GM18873 (cell line): ENCODE measurements at regions not wholly inside any gene's neighbourhood (a gene's known extent, or its start where the extent isn't known, plus 50 kb on each side); places are given as distances from the start of the nearest gene placed in this dataset.
A peak's percentile ranks its signal among the peaks of the same experiment; 100 is the strongest.
"Not testable (repeated sequence)": the region's sequence is repeated elsewhere in the genome, so short reads cannot be mapped to it uniquely, and the experiment has no call there.

Source experiments
- ATAC-seq: cut with Tn5 transposase; IDR thresholded peaks from one replicate; pipeline ENCODE4 v1.9.1; 2021; ENCODE audit warnings: mild to moderate bottlenecking, moderate library complexity, moderate number of reproducible peaks; ENCODE audit not compliant: unreplicated experiment, low FRiP score

GRCh38 chr5:32534041-32534440 is 51.3 kb upstream of the SUB1 start:
- no peak for ATAC-seq

- ATAC-seq, result peak; percentile 52
These were observed 53.4 kb upstream of the SUB1 start for GRCh38 chr5:32531885-32532520.

GRCh38 chr5:32527321-32527720 is 58.0 kb upstream of the SUB1 start:
- ATAC-seq, result not testable (repeated sequence)

GRCh38 chr5:32526810-32527209 is 58.5 kb upstream of the SUB1 start:
- ATAC-seq, result no peak

GRCh38 chr5:32523625-32524024 is 61.7 kb upstream of the SUB1 start:
- no peak for ATAC-seq

- ATAC-seq, result no peak
These were observed 62.8 kb upstream of the SUB1 start for GRCh38 chr5:32522429-32523143.

GRCh38 chr5:32521481-32521880 is 63.9 kb upstream of the SUB1 start:
- no peak for ATAC-seq

- no peak for ATAC-seq
These were observed 64.4 kb upstream of the SUB1 start for GRCh38 chr5:32520972-32521371.

- no peak for ATAC-seq
These were observed 65.0 kb upstream of the SUB1 start for GRCh38 chr5:32520356-32520755.

GRCh38 chr5:32519508-32519907 is 65.8 kb upstream of the SUB1 start:
- ATAC-seq, result no peak

- no peak for ATAC-seq
These were observed 70.3 kb upstream of the ZFR start for GRCh38 chr5:32514806-32515205.

GRCh38 chr5:32512926-32513325 is 68.4 kb upstream of the ZFR start:
- no peak for ATAC-seq

- ATAC-seq, result no peak
These were observed 67.3 kb upstream of the ZFR start for GRCh38 chr5:32511776-32512374.

- ATAC-seq, result no peak
These were observed 66.3 kb upstream of the ZFR start for GRCh38 chr5:32510860-32511259.

GRCh38 chr5:32508806-32509805 is 64.6 kb upstream of the ZFR start:
- ATAC-seq, result no peak

GRCh38 chr5:32507738-32508434 is 63.3 kb upstream of the ZFR start:
- no peak for ATAC-seq

GRCh38 chr5:32506799-32507198 is 62.3 kb upstream of the ZFR start:
- ATAC-seq, result no peak

- no peak for ATAC-seq
These were observed 61.7 kb upstream of the ZFR start for GRCh38 chr5:32506201-32506661.

GRCh38 chr5:32505756-32506155 is 61.2 kb upstream of the ZFR start:
- ATAC-seq, result no peak

GRCh38 chr5:32504989-32505596 is 60.6 kb upstream of the ZFR start:
- ATAC-seq, result no peak
